HG02678 (cell line): ENCODE measurements at regions not wholly inside any gene's neighbourhood (a gene's known extent, or its start where the extent isn't known, plus 50 kb on each side); places are given as distances from the start of the nearest gene placed in this dataset.

Experiments used
- ATAC-seq: cut with Tn5 transposase; IDR thresholded peaks from one replicate; pipeline ENCODE4 v1.9.1; 2021; ENCODE audit warnings: mild to moderate bottlenecking, moderate library complexity; ENCODE audit not compliant: unreplicated experiment

DNA sequence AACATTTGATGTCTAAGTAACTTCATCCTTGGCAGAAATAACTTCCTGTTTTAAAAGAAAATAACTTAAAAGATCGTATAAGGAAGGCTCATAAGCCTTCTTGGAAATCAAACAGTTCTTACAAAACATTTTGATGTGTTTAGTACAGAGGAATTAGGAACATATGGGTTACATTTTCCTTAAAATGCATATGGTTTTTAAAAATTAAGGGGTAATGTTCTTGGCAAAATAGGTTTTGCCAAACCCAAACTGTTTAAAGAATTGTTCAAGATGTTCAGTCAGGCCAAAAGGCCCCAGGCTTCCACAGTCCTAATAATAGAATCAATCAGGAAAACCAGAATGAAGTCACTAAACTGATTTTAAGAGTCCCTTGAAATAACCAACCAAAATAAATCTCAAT lies 142.7 kb upstream of the SLC35B3 start:
- no peak for ATAC-seq

DNA sequence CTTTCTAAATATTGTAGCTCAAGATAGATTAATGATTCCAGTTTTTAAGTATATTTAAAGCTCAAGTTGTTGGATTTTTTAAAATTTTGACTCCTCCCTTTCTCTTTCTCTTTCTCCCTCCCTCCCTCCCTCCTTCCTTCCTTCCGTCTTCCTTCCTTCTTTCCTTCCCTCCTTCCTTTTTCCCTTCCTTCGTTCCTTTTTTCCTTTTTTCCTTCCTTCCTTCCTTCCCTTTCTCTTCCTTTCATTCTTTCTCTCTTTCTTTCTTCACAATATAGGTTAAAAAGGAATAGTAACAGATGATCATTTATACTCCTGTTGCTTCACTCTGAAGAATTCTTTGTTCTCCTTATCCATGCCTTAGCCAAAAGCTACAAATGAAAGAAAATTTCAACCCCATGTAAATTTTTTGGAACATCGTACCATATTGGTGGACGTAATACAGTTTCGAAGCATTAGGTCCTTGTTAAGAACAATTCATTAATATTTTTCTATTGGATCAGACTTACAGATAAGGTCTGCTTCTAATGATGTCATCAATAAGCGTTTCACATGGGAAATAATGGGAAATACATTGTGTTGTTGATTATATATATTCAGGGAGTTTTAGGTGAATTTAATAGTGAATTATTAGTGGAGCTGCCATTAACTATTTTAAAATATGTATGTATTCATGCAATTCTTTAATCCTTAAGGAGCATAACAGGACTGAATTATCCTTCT lies 139.6 kb upstream of the SLC35B3 start:
- ATAC-seq = no peak

DNA sequence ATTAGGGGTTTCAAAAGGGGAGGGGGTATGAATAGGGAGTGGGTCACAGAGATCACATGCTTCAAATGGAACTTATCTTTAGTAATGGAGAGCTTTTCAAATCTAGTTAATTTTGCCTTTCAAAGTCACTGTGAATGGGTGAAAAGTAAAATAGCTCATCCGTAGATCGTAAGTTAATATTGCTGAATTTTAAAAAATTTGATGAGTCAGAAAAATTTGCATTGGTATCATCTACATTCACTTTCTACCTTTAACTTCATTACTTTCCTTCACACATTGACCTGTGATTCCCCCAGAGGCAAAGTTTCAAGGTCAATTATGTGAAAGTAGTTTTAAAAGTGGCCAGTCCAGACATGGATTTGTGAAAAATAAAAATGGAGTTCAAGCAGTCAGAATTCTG lies 139.0 kb upstream of the SLC35B3 start:
- no peak for ATAC-seq

DNA sequence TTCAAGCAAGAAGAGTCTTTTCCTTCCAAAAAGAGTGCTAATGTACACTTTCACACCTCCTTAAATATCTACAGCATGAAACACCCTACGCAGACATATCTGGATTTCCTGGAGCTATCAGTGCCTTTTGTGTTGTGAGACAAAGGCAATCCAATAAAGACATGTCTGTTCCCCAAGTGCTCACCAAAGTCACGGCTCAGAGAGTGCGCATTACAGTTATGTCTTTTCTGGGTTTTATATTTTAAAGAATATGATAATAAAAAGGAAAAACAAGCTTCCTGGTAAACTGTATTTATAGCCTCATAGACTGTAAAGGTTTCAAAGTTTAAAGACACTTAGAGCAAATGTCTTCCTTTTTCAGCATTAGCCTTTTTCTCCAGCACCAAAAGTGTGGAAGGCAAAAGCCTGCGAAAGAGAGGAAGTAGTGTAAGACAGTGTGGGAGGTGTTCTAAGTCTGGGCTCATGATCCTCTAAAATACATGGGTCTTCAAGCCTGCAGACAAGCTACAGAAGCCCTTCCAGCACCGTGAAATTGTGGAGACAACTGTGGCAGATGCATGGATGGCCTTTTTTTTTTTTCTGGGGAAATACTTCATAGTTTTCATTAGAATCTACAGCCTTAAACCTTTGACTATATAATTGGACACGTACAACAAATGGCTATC lies 135.0 kb upstream of the SLC35B3 start:
- ATAC-seq = no peak

DNA sequence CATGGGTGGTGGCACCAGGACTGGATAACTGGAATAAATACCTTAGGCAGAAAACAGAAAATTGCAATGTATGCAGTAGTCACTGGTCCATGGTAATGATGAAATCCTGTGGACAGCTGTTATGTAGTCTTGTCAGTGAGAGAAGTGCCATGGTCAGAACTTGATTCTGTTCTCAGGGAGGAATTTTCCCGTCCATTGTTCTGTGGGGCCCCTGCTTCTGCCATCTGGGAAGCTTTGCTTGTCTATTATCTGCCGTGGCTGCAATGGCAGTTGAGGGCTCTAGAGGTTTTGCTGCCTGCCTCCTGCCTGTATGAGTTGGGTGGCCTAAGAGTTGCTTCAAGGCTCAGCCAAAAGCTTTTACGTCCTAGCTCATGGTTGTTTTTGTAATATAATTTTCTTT lies 126.8 kb upstream of the SLC35B3 start:
- ATAC-seq = no peak

DNA sequence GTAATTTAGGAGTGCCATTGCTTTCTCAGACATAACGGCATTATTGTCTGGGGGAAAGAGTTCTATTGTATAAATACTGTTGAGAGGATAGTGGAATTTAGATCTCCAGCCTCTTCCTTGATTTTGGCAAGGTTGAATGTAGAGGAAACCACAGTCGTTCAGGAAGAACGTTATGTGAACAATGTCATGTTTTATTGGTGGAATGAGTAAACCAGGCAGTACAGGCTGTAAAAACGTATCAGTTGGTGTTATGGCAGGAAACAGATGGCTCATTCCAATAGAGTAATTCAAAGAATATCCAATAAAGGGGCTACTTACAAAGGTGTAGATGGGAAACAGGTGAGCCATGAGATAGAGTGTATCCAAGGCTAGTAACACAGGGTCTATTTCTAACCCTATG lies 123.6 kb upstream of the SLC35B3 start:
- ATAC-seq = no peak

DNA sequence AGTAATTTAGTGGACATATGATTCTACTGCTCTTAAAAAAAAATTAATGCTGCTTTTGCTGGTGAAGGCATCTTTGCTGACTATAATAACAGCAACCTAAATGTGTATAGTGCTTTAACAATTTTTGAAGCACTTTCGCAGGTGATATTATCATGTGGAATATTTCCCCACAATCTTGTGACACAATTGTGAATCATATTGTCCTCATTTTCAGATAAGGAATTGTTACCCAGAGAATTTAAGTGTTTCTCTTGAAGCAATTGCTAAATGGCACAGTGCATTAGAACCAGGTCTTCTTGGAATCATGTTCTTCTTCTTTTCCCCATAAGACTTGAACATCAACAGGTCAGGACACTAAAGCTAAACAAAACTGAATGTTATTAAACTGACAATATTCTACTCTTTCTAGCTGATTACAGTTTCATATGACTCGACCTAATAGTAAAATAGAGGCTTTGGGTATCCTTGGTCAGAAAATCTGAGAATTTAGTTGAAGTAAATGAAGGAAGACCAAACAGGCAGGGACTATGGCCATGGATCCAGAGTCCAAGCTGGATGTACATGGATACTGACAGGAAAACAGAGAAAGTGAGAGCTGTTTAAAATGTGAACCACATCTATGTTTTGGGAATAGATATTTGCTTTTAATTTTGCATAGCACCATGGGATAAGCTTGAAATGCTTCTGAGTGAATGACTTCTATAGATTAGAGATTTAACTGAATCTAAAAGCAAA lies 121.8 kb upstream of the SLC35B3 start:
- ATAC-seq = no peak

DNA sequence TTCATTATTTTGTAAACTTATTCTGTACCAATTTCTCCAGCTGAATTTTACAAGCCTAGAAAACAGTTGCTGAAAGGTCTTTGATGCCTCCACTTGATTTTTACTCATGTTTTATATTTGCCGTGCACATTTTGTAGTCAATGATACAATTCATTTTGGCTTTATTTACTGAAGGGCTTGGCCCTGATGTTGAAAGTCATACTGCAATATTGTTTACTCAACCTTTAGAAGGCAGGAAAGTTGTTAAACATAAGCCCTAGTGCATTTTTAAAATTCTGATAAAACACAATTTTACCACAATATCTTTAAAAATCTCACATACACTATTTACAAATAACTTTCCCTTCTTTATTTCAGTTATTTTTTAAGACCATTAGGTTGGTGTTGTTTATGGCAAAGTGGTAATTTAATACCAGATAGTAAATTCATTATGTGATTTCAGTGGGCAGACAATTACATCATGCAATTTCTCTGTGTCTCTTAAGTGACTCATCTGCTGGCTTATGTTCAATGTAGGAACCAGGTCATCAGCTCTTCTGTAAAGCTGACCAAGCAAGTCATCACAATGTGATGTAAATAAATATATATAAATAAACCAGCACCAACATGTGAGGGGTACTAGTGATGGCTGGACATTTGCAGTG lies 121.1 kb upstream of the SLC35B3 start:
- ATAC-seq = no peak

DNA sequence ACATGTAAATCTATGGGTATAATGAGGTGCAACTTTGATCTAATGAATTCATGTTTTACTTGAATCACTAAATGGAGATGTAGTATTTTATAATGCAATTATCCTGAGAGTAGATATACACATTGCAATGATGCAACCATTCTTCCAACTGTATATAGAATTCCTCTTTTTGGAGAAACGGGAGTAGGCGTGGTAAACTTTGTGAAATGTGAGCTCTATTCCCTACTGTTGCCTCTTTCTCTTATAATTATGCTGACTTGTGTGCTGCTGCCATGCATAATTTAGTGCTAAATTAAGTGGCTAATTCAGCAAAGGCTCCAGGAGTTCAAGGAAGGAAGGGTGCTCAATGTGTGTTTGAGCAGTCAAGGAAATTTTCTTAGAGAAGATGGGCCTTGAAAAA lies 116.6 kb upstream of the SLC35B3 start:
- no peak for ATAC-seq

DNA sequence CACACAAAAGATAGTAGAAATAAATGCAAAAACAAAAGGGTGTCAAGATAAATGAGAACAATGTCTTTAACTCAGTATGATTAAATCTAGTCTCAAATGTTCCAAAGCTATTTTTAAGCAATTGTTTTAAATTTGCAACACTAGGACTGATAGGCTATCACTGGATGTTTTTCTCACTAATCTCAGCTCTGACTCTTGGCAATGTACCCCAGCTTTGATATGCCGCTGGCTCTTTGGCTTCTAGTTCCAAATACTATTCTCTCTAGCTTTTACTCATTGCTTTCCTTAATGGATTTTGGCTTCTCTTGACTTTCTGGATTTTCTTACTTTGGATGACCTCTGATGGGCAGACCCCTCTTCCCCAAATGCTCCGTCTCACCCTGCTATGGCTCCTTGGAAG lies 116.0 kb upstream of the SLC35B3 start:
- no peak for ATAC-seq

DNA sequence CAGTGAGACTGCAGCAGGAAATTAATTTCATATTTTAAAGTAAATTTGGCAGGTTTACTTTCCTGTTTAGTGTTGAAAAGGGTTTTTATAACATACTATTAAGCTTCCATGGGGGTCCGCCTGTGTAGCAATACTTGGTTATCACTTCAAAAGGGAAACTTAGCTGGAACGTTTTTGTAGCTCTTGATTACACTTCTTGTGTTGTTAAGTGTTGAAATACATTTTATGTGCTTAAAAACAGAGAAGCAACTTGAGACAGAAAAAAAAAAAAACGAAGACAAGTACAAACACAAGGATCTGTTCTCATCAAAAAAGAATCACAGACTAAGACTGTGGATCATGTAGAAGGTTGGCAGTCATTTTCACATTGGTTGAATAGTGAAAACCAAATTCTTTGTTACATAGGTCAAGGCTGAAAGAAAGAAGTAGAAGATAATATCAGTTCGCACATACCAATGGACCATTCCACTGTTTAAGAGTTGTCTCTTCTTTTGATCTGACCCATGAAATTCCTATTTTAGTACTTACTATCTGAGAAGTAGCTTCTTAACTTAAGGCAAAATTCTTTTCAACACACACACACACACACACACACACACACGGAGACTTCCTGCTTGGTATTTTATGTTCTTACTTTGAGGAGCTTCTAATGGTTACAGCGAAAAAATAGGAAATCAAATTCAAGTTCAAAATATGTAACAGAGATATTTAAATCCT lies 113.9 kb upstream of the SLC35B3 start:
- ATAC-seq = no peak

DNA sequence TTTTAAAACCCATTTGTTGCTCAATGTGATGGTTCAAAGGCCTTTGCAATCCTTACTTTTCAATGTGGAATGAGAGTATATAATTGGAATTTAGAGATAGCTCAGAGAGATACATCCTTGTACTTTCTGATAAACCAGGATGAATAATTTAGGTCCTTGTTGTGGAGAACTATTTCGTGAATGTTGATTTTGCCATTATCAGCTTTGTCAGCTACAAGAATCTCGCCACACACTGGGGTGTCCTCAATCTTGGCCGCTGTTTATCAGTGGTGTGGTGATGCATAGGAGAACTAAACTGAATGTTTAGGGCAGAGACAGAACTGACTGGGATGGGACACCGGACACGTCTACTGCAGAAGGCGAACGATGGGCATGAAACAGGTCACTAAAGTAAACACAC lies 111.2 kb upstream of the SLC35B3 start:
- ATAC-seq = no peak

DNA sequence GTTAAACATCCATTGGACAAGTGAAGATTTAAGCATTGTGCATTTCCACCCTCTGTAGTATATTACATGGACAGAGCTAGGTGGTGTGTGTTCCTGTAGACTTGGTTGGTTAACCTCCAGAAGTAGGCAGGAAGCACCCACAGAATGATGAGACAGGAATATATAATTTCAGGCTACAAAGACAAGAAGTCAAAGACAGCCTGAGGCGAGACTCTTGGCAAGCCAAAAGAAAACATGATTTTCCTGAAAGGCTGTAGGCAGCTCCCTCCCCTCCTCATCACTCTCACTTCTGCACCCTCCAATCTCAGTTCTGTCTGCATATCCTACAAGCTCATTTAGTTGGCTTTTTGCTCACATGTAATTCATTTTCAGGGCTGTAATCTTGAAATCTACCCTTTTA lies 110.0 kb upstream of the SLC35B3 start:
- no peak for ATAC-seq

DNA sequence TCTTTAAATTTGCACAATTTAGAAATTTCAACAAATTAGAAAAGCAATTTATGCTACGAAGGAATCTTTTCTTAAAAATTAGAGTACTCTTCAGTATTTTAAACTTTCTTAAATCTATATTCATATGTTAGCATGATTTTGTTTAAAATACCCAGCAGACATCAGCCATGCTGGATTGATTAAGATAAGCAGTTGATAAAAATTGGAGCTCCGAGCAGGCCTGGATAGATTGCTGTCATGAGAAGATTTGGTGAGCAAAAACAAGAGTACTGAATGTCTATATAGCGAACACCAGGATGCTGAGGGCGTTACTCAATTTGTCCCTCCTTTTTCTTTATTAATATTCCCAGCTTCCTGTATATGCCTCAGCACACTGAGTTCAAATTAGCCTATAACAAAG lies 108.4 kb upstream of the SLC35B3 start:
- ATAC-seq = no peak

DNA sequence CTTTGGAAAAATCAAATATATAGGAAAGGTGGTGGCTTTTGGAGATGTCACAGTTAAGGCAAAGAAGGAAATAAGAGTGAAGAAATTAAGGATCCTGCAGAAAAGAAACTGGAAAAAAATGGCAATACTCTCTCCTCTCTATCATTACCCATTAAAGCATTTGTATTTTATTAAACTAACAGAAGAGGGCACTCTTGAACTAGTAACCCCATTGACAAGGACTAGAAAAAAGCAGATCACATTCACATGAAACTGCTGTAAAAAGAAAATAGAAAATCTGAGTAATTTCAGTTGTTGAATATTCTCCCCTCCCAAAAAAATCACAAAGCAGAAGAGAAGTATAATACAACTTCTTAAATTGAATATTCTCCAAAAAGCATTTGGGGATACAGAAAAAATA lies 104.1 kb upstream of the SLC35B3 start:
- ATAC-seq = no peak

DNA sequence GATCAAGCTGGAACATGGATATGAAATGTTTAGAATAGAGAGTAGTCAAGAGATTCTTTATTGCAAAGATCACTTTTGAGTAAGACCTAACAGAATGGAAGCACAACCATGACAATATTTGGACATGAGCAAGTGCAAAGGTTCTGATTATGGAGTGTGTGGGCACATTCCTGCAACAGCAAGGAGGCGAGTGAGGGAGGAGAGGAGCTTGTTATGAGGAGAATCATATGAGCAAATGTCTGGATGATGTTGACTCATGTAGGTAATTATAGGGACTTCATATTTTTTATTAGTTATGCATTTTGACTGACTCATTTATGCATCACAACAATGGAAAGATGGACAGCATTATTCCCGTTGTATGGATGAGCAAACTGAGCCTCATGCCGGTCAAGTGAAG lies 100.8 kb upstream of the SLC35B3 start:
- no peak for ATAC-seq

DNA sequence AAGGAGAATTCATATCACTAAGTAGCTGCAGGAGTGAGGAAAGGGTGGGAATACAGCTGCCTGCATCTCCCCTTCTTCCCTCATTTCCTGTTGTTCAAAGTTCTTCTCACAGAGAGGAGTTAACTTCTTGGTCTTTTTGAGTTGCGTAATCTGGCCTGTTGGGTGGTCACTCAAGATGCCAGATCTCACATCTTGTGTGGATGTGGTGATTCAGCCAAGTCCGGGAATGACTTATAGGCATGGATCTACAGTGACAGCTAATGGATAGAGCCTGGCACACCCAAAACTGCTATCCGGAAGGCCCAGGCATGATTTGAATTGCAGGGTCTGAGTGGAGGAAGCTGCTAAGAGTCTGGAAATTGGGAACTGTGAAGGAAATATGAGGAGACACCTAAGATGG lies 100.2 kb upstream of the SLC35B3 start:
- ATAC-seq = no peak

DNA sequence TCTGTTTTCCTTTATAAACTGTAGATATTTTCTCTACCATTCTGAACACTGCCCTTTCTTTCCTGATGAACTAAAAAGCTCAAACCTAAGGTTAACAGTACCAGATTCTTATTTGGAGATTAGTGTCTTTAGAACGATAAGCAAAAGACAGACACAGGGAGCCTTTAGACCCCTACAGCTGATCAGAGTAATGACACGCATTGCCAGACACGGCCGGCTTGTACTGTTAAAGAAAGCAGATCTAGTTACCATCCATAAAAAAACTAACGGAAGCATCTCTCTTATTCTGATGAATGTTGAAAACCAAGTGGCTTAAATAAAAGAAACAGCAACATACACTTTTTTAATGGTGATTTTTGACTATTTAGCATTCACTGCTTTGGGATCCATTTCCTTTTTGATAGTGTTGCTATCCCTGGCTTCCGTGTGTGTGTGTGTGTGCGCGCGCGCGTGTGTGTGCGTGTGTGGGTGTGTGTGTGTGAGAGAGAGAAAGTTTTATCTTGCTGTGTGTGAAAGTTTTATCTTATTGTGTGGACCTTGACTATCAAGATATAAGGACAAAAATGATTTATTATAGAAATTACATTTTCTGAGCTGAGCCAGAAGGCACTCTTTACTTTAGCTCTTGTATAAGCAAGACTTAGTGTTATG lies 95.6 kb upstream of the SLC35B3 start:
- ATAC-seq = no peak

DNA sequence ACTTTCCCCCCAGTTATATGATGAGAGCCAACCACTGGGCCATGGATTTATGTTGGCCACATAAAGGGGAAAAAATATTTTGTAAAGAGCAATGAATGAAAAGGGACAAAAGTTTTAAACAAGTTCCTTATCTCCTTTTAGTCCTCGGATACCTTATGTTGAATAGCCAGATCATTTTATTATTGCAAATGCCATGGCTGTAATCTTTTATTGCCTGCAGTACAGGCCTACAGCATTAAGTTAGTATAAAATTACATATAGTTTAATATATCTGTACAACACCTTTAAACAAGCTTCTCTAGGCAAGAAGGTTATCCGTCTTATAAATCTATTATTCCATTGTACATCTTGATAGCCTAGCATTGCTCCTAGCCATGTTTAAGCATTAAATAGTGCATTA lies 93.9 kb upstream of the SLC35B3 start:
- ATAC-seq = no peak

DNA sequence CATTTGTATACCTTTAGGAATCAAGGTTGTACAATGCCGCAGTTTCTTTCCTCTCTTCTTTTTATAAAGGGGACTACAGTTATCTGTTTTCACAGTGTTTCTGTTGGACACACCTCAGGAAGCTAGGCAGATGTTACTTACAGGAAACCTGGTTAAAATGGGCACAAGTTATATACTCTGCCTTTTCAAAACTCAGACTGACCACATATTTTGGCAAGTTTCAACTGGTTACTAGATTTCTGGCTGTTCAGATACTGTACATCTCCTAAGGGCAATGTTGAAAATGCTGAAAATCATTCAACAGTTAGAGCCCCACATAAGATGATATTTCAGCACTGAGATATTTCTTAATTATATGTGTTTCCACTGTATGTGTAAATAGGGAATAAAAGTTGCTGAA lies 92.5 kb upstream of the SLC35B3 start:
- ATAC-seq = no peak

DNA sequence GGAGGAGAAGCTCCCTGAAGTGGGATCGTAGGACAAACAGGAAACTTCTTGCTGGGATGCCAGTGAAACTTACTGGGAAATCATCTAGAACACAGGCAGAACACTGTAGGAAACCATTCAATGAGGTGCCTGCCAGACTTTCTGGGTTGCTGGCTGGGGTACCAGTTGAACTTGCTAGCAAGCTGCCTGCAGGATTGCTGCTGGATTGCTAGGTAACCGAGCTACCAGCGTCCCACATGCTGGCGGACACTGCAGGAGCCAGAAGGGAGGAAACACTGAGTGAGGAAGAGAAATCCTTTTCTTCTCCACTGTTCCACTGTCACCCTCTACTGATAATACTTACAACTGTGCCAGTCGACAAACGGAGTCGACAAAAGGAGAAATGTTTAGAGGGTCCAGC lies 91.3 kb upstream of the SLC35B3 start:
- no peak for ATAC-seq
